HepG2 (cell line): ENCODE measurements at regions not wholly inside any gene's neighbourhood (a gene's known extent, or its start where the extent isn't known, plus 50 kb on each side); places are given as distances from the start of the nearest gene placed in this dataset.

Experiments used
- ATAC-seq: fragments of 200-7000 bp; cut with Tn5 transposase; 3 replicates; pipeline ENCODE4 v1.9.1; 2020; ENCODE audit warnings: mild to moderate bottlenecking, moderate library complexity
- BruUV-seq: library from RNA; stranded (reverse); fragments of 400-500 nt; replicated peaks from 2 replicates; lab custom pipeline; 2021; lab: Mats Ljungman, UMichigan
- CTCF ChIA-PET: fragments of 300-600 bp; formaldehyde crosslinking; extraction: SDS; loops from one replicate; lab custom pipeline; 2021; ENCODE audit warnings: low total read pairs, inconsistent platforms, low intra/inter-chr PET ratio; lab: Yijun Ruan, JAX
- POLR2A ChIA-PET: fragments of 350-600 bp; sonication (Branson Sonifier 250); formaldehyde crosslinking; loops from one replicate; lab custom pipeline; 2020; ENCODE audit warnings: antibody characterized with exemption, inconsistent platforms; lab: Yijun Ruan, JAX
- DNase-seq: peaks from one replicate; pipeline ENCODE4 v3.0.0-alpha.2; 2015; ENCODE audit warnings: low spot score
- FAIRE-seq: peaks from 3 replicates; lab custom pipeline; 2011; peaks lifted over from hg19 to GRCh38; lab: Jason Lieb, UNC
- H2AFZ ChIP-seq: one replicate; pipeline ENCODE4 v1.6.1; 2011; ENCODE audit warnings: low read length, inconsistent platforms
- H3K27ac ChIP-seq: fragments of 300-600 bp; 3 replicates; pipeline ENCODE4 v1.8.0; 2011; ENCODE audit warnings: mixed run types, mild to moderate bottlenecking, mixed read lengths, low read length, inconsistent platforms; ENCODE audit not compliant: insufficient read depth; ENCODE audit errors: extremely low read length
- H3K27me3 ChIP-seq, 2 experiments: fragments of 200-600 bp in 1 of 2; 2 replicates in 1 of 2; 3 replicates in 1 of 2; pipeline versions ENCODE4 v1.6.0 to v1.8.0; 2011; ENCODE audit warnings: low read length in 2 of 2, mild to moderate bottlenecking in 2 of 2, moderate library complexity in 2 of 2, inconsistent platforms in 1 of 2; ENCODE audit not compliant: insufficient read depth in 2 of 2, control insufficient read depth in 1 of 2
- H3K36me3 ChIP-seq, 2 experiments: fragments of 200-600 bp in 1 of 2; replicated peaks in 1 of 2; 2 replicates in 1 of 2; 3 replicates in 1 of 2; pipeline versions ENCODE4 v1.5.1 to v1.8.0; 2011; ENCODE audit warnings: low read length in 2 of 2, inconsistent platforms in 1 of 2; ENCODE audit not compliant: insufficient read depth in 2 of 2, control insufficient read depth in 1 of 2
- H3K4me1 ChIP-seq: 2 replicates; pipeline ENCODE4 v1.5.1; 2012; ENCODE audit warnings: low read length, inconsistent platforms; ENCODE audit not compliant: insufficient read depth
- H3K4me2 ChIP-seq: 2 replicates; pipeline ENCODE4 v1.6.0; 2011; ENCODE audit warnings: low read depth, low read length, inconsistent platforms
- H3K4me3 ChIP-seq, 3 experiments: fragments of 200-600 bp in 1 of 3; sonication (generic), shearing (Covaris generic) in 1 of 3; replicated peaks in 1 of 3; 2 replicates each; pipeline ENCODE4 v1.5.1; 2011 to 2016; ENCODE audit warnings: low read length in 3 of 3, inconsistent platforms in 2 of 3, low read depth in 2 of 3, mild to moderate bottlenecking in 2 of 3, control low read depth in 1 of 3, mixed read lengths in 1 of 3; ENCODE audit not compliant: insufficient read depth in 1 of 3
- H3K79me2 ChIP-seq: one replicate; pipeline ENCODE4 v1.6.1; 2011; ENCODE audit warnings: low read length, inconsistent platforms; ENCODE audit not compliant: insufficient read depth
- H3K9ac ChIP-seq: 2 replicates; pipeline ENCODE4 v1.6.0; 2011; ENCODE audit warnings: mild to moderate bottlenecking, low read depth, low read length, inconsistent platforms; ENCODE audit not compliant: insufficient read depth
- H3K9me3 ChIP-seq: 2 replicates; pipeline ENCODE4 v1.5.1; 2012; ENCODE audit warnings: mild to moderate bottlenecking, low read length
- H4K20me1 ChIP-seq: 2 replicates; pipeline ENCODE4 v1.6.0; 2011; ENCODE audit warnings: inconsistent platforms, mild to moderate bottlenecking, low read length, moderate library complexity; ENCODE audit not compliant: insufficient read depth
- ATF7 ChIP-seq, 2 experiments: fragments of 450-650 bp in 1 of 2; sonication (generic) in 1 of 2; formaldehyde crosslinking in 1 of 2; IDR thresholded peaks; 2 replicates each; pipeline versions ENCODE4 v1.4.0 to v1.6.1; 2016 to 2020; ENCODE audit warnings: antibody characterized with exemption in 1 of 2, mild to moderate bottlenecking in 1 of 2, missing genetic modification reagents in 1 of 2
- CREB1 ChIP-seq, 2 experiments: fragments of 450-650 bp in 1 of 2; IDR thresholded peaks; 2 replicates each; pipeline ENCODE4 v1.6.1; 2016 to 2017; ENCODE audit warnings: control low read depth in 1 of 2, mild to moderate bottlenecking in 1 of 2, missing compliant biosample characterization in 1 of 2, missing genetic modification characterization in 1 of 2
- DR1 ChIP-seq: sonication (generic); formaldehyde crosslinking; IDR thresholded peaks from 2 replicates; pipeline ENCODE4 v1.8.0; 2021; ENCODE audit warnings: mild to moderate bottlenecking, missing genetic modification reagents, inconsistent platforms
- IKZF1 ChIP-seq: fragments of 450-650 bp; IDR thresholded peaks from 2 replicates; pipeline ENCODE4 v1.7.1; 2016
- KDM1A ChIP-seq: IDR thresholded peaks from 2 replicates; pipeline ENCODE4 v1.6.1; 2016; ENCODE audit warnings: missing compliant biosample characterization
- NCOA1 ChIP-seq: sonication (generic); formaldehyde crosslinking; IDR thresholded peaks from 2 replicates; pipeline ENCODE4 v1.9.0; 2021; ENCODE audit warnings: missing genetic modification reagents
- TBX3 ChIP-seq: fragments of 450-650 bp; IDR thresholded peaks from 2 replicates; pipeline ENCODE4 v1.6.1; 2017; ENCODE audit warnings: antibody characterized with exemption, mild to moderate bottlenecking, inconsistent platforms, borderline replicate concordance
- ZNF234 ChIP-seq: sonication (generic); formaldehyde crosslinking; conservative IDR thresholded peaks from 2 replicates; pipeline ENCODE4 v1.5.1; 2020; ENCODE audit warnings: mild to moderate bottlenecking, missing genetic modification reagents
- ZNF468 ChIP-seq: sonication (generic); formaldehyde crosslinking; IDR thresholded peaks from 2 replicates; pipeline ENCODE4 v1.8.0; 2022; ENCODE audit warnings: mild to moderate bottlenecking, moderate library complexity, missing genetic modification reagents
- ZNF615 ChIP-seq: sonication (generic); formaldehyde crosslinking; IDR thresholded peaks from 2 replicates; pipeline ENCODE4 v1.5.0; 2020; ENCODE audit warnings: mild to moderate bottlenecking, missing genetic modification reagents, borderline replicate concordance
- ZNF773 ChIP-seq: sonication (generic); formaldehyde crosslinking; IDR thresholded peaks from 2 replicates; pipeline ENCODE4 v1.4.0; 2020; ENCODE audit warnings: missing genetic modification reagents, borderline replicate concordance
- WGBS: methylation state at CpG from one replicate; pipeline ENCODE4 v1.1.6; 2017; ENCODE audit warnings: low lambda C conversion rate; 5-methylcytosine and 5-hydroxymethylcytosine counted together
- in situ Hi-C: cut with HindIII; loops from 2 replicates; pipeline ENCODE4 v1.10.0; 2017; ENCODE audit warnings: low pct_unique_long_range_greater_than_20kb; ENCODE audit not compliant: extremely low pct_ligation_motif_present
- intact Hi-C: fragments of 100-400 bp; cut with micrococcal nuclease; formaldehyde crosslinking; loops from one replicate; pipeline ENCODE4 v1.10.0; 2022; ENCODE audit not compliant: unreplicated experiment
- TF ChIP-seq, protein P1 (sequence below): sonication (generic); formaldehyde crosslinking; IDR thresholded peaks from 2 replicates; pipeline ENCODE4 v1.8.0; 2022; ENCODE audit warnings: mild to moderate bottlenecking, missing genetic modification reagents, moderate library complexity
- TF ChIP-seq, protein P2 (sequence below): sonication (generic); formaldehyde crosslinking; IDR thresholded peaks from 2 replicates; pipeline ENCODE4 v1.4.0; 2020; ENCODE audit warnings: missing genetic modification reagents
- TF ChIP-seq, protein P3 (sequence below): sonication (generic); formaldehyde crosslinking; IDR thresholded peaks from 2 replicates; pipeline ENCODE4 v1.4.0; 2020; ENCODE audit warnings: mild to moderate bottlenecking, missing genetic modification reagents
- TF ChIP-seq, protein P4 (sequence below): sonication (generic); formaldehyde crosslinking; IDR thresholded peaks from 2 replicates; pipeline ENCODE4 v1.4.0; 2020; ENCODE audit warnings: mild to moderate bottlenecking, missing genetic modification reagents

DNA sequence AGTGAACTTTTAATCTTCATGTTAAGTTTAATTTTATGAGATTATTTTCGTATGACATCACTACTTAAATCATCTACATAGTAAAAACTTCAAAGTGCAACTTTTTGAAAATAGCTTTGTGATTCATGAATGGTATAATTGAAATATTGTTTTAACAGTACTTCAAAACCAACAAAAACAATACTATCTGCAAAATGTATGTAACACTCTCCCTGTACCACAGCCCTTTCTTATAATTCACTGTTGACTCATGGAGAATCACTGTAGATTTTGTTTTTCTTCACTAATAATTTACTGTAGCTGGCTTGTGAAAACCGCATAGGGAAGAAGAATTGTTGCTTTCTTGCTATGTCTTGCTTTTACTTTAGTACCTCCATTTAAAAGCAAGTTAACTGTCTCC lies 301.4 kb upstream of the ADAMTS5 start:
- 0% methylated on average over 2 of the region's 2 CpGs for WGBS
- no peak overlapping the region for H3K4me2 ChIP-seq
- no peaks in the 10 kb centered on the region for H3K4me1 ChIP-seq
- CTCF ChIA-PET, result no interaction called here
- H3K27ac ChIP-seq, result no peak overlapping the region
- H3K79me2 ChIP-seq, result no peaks in the 10 kb centered on the region
- H3K27me3 ChIP-seq, result no peaks in the 10 kb centered on the region
- intact Hi-C loops, result no loop called here
- no peak overlapping the region for H2AFZ ChIP-seq
- peaks cover 96% of the 10 kb centered on the region for H3K9me3 ChIP-seq
- in situ Hi-C loops, result no loop called here
- FAIRE-seq, result no peak
- POLR2A ChIA-PET, result no interaction called here
- H3K9ac ChIP-seq, result no peak overlapping the region
- no peak for ATAC-seq
- BruUV-seq, result no TSS peak
- no peaks in the 10 kb centered on the region for H3K36me3 ChIP-seq
- no peak for DNase-seq
- H3K4me3 ChIP-seq, result no peak overlapping the region
- no peaks in the 10 kb centered on the region for H4K20me1 ChIP-seq
- TF ChIP-seq ATF7 (IDR thresholded peaks at IDR 0.05) (peak; percentile 93), ATF7 (CRISPR knock-in tag; IDR thresholded peaks at IDR 0.05) (no peak), ZNF773 (CRISPR knock-in tag) (no peak), CREB1 (IDR thresholded peaks at IDR 0.05) (peak; percentile 90), CREB1 (CRISPR knock-in tag; IDR thresholded peaks at IDR 0.05) (no peak)

DNA sequence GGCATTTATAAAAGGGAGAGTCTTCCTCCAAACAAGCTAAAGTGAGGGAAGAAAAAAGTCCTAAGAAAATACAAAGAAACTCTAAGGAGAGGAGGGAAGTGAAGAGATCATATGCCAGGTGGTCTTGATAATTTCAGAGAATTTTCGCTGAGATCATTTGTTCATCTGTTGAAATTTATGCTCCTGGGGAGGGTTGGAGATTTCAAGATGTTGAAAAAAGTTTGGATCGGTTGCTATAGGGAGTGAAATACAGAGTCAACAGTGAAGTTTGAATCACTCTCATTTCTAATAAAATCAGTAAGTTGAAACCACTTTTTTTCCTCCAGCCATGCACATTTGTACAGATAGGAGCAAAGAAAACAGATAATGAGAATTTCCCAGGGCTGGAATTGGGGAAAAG lies 299.1 kb upstream of the ADAMTS5 start:
- no peaks in the 10 kb centered on the region for H3K79me2 ChIP-seq
- FAIRE-seq (no peak), DNase-seq (no peak), ATAC-seq (no peak)
- H3K27me3 ChIP-seq, result no peaks in the 10 kb centered on the region
- no peak overlapping the region for H3K27ac ChIP-seq
- CTCF ChIA-PET, result no interaction called here
- POLR2A ChIA-PET, result no interaction called here
- no peak overlapping the region for H3K4me2 ChIP-seq
- no TSS peak for BruUV-seq
- peaks cover 91% of the 10 kb centered on the region for H3K9me3 ChIP-seq
- no peaks in the 10 kb centered on the region for H3K36me3 ChIP-seq
- TF ChIP-seq ZNF468 (CRISPR knock-in tag) (no peak), KDM1A (CRISPR knock-in tag) (no peak), TBX3 (no peak), ZNF615 (CRISPR knock-in tag) (no peak), DR1 (CRISPR knock-in tag) (no peak), NCOA1 (no peak), ZNF234 (CRISPR knock-in tag) (no peak), IKZF1 (no peak)
- TF ChIP-seq, protein P1, sequence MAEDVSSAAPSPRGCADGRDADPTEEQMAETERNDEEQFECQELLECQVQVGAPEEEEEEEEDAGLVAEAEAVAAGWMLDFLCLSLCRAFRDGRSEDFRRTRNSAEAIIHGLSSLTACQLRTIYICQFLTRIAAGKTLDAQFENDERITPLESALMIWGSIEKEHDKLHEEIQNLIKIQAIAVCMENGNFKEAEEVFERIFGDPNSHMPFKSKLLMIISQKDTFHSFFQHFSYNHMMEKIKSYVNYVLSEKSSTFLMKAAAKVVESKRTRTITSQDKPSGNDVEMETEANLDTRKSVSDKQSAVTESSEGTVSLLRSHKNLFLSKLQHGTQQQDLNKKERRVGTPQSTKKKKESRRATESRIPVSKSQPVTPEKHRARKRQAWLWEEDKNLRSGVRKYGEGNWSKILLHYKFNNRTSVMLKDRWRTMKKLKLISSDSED, result no peak
- TF ChIP-seq, protein P2, sequence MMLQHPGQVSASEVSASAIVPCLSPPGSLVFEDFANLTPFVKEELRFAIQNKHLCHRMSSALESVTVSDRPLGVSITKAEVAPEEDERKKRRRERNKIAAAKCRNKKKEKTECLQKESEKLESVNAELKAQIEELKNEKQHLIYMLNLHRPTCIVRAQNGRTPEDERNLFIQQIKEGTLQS, result no peak
- TF ChIP-seq, protein P3, sequence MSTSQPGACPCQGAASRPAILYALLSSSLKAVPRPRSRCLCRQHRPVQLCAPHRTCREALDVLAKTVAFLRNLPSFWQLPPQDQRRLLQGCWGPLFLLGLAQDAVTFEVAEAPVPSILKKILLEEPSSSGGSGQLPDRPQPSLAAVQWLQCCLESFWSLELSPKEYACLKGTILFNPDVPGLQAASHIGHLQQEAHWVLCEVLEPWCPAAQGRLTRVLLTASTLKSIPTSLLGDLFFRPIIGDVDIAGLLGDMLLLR (CRISPR knock-in tag), result no peak
- TF ChIP-seq, protein P4, sequence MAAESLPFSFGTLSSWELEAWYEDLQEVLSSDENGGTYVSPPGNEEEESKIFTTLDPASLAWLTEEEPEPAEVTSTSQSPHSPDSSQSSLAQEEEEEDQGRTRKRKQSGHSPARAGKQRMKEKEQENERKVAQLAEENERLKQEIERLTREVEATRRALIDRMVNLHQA (CRISPR knock-in tag), result no peak
- H3K4me1 ChIP-seq, result no peaks in the 10 kb centered on the region
- in situ Hi-C loops (no loop called here), intact Hi-C loops (no loop called here)
- 0% methylated on average over 2 of the region's 2 CpGs for WGBS
- H3K4me3 ChIP-seq, result no peak overlapping the region
- H2AFZ ChIP-seq, result no peak overlapping the region
- H3K9ac ChIP-seq, result no peak overlapping the region
- no peaks in the 10 kb centered on the region for H4K20me1 ChIP-seq
